Hematopoietic multipotent progenitor cell treated with erythropoietin and hydrocortisone succinate and interleukin-3 and kit ligand, for 6 days (in vitro differentiated cells): ENCODE measurements at regions not wholly inside any gene's neighbourhood (a gene's known extent, or its start where the extent isn't known, plus 50 kb on each side); places are given as distances from the start of the nearest gene placed in this dataset.
"Not testable (repeated sequence)": the region's sequence is repeated elsewhere in the genome, so short reads cannot be mapped to it uniquely, and the experiment has no call there.

Source experiments
- DNase-seq: peaks from one replicate; pipeline ENCODE4 v3.0.0-alpha.2; 2015

DNA sequence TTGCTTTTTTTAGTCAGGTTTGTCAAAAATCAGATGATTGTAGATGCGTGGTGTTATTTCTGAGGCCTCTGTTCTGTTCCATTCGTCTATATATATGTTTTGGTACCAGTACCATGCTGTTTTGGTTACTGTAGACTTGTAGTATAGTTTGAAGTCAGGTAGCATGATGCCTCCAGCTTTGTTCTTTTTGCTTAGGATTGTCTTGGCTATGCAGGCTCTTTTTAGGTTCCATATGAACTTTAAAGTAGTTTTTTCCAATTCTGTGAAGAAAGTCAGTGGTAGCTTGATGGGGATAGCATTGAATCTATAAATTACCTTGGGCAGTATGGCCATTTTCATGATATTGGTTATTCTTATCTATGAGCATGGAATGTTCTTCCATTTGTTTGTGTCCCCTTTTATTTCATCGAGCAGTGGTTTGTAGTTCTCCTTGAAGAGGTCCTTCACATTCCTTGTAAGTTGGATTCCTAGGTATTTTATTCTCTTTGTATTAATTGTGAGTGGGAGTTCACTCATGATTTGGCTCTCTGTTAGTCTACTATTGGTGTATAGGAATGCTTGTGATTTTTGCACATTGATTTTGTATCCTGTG, 70.1 kb upstream of the TOP3B start:
- DNase-seq: not testable (repeated sequence)

DNA sequence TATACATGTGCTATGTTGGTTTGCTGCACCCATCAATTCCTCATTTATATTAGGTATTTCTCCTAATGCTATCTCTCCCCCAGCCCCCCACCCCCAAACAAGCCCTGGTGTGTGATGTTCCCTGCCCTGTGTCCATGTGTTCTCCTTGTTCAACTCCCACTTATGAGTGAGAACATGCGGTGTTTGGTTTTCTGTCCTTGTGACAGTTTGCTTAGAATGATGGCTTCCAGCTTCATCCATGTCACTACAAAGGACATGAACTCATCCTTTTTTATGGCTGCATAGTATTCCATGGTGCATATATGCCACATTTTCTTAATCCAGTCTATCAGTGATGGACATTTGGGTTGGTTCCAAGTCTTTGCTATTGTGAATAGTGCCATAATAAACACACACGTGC, 68.4 kb upstream of the TOP3B start:
- DNase-seq: not testable (repeated sequence)

GRCh38 chr22:22050141-22050775, 67.7 kb upstream of the TOP3B start:
- no peak for DNase-seq

- no peak for DNase-seq
Measured at GRCh38 chr22:22049684-22050083, 67.1 kb upstream of the TOP3B start.

DNA sequence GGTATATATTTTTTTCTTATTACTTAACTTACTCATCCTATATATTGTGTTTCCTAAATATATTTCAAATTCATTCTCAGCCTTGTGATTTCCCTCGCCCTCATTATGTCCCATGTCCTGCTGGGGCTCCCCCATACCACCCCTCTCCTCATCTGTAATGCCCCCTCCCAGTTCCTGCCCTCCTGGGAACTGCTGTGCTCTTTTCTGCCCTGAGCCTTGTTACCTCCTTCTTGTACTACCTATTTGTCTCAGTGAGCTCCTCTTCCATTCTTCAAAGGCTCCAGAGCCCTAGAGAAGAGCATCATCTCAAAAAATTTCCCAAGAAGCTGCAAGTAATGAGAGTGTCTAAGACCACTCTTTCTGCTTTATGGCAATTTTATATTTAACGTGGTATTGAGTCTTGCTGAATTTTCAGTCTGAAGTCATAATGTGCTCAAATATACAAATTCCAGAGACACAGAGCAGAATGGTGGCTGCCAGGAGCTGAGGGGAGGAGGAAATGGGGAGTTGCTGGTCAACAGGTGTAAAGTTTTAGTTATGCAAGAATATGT, 66.5 kb upstream of the TOP3B start:
- no peak for DNase-seq

DNA sequence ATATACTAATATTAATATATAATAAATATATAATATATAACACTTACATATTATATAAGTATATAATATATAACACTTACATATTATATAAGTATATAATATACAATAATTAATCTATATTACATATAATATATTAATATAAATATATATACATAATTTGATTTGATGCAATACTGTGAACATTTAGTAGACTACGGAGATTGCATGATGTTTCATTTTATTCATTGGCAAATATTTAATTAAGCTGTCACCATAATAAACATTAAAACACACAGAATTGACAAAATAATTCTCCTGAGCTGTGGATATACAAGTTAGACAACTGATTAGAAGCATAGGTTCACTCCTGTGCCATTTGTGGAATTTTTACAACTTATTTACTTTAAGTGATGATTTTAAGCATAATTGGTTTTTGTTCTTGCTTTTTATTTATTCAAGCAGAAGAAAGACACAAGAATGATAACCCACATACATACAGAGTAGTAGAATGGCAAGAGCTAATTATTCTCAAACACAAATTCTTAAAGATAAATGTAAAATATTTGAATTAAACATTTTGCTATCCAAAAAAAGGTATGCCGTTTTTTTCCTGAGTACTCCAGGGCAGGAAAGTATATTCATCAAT, 65.8 kb upstream of the TOP3B start:
- DNase-seq: no peak

GRCh38 chr22:22047776-22048175, 65.2 kb upstream of the TOP3B start:
- no peak for DNase-seq

GRCh38 chr22:22047266-22047665, 64.7 kb upstream of the TOP3B start:
- DNase-seq: no peak

DNA sequence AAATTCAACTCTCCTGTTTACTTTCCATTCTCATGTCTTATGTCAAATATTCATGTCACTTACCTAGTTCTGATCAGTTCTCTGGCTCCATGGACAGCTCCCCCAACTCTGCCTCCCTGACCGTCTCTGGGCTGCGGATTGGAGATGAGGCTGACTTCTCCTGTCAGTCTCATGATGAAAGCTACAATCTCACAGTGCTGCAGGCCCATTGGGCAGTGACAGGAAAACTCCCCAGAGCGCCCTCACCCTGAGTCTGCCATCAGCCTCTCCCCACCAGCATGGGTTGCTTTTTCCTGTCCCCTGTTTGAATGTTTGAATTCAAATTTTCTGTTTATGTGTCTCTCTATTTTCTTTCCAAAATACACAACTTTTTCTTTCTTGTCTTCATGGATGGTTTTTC, 63.8 kb upstream of the TOP3B start:
- no peak for DNase-seq

DNA sequence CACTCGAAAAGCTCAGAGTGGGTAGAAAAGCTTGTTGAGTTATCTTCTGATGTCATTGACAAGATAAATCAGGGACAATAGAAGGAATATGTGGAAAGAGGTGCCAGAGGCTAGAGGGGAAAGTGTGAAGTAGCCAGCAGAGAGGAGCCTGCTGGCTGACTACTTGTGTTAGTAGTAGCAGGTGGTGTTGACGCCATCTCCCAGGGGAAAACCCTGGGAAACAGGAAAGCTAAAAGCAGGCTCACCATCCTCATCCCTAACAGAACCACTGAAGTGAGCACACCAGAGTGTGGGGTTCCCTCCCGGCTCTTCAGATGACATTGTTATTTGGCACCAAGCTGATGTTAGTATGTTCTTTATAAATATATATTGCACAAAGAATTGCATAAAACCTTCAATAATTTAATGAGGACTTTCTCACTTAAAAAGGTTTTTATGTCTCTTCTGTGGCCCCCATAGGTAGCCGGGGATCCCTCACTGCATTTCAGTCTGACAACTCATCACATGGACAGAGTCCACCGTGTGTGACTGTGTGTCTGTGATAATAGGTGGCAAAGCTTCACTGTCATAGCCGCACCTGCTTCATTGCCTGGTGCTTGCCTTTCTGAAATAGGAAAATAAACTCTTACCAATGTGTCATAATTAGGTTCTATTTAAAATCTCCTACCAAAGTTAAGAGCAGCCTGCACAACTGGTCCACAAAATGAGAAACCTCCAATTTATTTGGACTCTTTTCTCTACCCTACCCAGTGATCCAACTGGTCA, 63.2 kb upstream of the TOP3B start:
- no peak for DNase-seq

- no peak for DNase-seq
Measured at GRCh38 chr22:22044153-22044552, 61.6 kb upstream of the TOP3B start.

DNA sequence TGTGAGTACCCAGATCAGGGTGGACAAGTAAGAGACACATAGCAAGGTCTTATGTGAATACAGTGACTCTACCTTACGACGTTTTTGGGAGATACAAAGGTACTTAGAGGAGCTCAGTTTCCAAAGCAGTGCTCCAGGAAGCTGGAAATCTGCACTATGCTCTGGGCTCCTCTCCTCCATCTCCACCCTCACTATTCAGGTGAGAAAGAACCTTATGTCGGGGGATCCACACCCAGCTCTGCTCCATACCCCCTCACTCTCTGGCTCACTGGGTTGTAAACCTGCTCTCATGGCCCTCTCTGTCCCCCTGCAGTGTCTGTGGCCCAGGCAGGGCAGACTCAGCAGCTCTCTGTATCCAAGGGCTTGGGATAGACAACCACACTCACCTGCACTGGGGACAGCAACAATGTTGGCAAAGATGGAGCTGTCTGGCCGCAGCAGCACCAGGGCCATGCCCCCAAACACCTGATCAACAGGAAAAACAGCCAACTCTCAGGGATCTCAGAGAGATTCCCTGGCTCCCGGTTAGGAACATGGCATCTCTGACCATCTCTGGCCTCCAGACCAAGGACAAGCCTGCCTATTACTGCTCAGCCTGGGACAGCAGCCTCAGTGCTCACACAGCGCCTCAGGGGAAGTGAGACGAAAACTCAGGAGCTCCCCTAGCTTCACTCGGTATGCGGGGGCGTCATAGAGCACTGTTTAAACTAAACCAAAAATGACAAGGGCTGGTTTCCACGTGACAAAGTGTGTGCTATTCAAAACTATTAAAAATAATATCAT, 60.9 kb upstream of the TOP3B start:
- no peak for DNase-seq

DNA sequence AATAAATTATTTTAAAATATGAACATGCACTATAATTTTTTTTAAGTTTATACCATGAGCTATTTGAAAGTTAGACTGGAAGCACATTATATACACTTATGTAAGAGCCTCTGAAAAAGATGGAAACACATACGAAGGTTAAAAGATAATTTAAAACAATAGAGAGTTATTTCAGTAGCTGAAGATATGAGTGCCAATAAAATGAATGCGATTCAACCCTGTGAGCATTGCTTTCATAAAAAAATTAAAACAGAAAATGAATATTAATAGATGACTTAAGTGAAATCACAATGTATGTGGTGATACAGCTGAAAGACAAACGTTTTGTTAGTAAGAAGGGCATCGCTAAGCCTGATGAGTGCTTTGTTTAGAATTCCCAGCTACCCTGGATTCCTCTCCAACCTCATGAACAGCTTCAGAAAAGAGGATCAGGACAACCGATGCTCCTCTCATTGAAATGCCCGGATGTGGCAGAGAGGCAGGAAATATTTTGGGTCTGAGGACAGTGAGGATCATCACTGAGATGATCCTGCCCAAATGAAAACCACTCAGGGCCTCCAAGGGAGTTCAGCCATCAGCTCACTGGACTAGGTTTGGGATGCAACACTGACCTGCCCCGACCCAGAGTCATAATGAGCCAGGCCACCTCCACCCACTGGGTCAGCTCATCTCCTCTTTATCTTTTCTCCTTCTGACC, 60.2 kb upstream of the TOP3B start:
- no peak for DNase-seq

GRCh38 chr22:22042009-22042408, 59.4 kb upstream of the TOP3B start:
- DNase-seq: no peak

DNA sequence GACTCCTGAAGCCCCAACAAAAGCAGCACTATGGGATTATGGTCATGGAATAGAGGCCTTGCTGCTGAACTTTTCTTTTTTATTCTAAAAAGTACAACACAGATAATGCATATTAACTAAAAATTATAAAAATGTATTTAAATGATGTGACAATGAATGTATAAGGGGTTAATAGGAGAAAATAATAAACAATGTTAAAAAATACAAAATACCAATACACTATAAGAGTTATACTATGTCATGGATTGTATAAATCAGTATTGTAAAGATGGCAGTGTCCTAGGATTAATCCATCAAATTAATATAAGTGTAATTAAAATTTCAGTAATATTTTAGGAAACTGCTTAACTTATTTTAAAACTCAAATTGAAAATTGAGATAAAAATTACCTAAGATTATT, 58.3 kb upstream of the TOP3B start:
- no peak for DNase-seq

DNA sequence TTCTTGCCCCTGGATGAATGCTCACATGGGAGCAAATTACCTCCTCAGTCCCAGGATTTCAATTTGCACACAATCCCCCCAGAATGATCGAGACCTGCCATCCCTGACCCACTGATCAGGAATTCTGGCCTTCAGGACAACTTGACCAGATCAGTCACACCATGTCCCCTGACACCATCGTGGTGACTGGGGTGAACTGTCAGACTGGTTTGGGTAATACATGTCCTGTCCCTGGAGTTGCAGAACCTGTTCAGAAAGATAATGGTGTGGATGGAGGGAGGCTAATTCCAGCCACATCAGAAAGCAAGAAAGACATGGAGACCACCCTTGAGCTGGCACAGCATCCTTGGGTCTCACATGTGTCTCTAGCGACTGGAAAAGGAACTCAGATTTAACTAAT, 57.9 kb upstream of the TOP3B start:
- DNase-seq: no peak

DNA sequence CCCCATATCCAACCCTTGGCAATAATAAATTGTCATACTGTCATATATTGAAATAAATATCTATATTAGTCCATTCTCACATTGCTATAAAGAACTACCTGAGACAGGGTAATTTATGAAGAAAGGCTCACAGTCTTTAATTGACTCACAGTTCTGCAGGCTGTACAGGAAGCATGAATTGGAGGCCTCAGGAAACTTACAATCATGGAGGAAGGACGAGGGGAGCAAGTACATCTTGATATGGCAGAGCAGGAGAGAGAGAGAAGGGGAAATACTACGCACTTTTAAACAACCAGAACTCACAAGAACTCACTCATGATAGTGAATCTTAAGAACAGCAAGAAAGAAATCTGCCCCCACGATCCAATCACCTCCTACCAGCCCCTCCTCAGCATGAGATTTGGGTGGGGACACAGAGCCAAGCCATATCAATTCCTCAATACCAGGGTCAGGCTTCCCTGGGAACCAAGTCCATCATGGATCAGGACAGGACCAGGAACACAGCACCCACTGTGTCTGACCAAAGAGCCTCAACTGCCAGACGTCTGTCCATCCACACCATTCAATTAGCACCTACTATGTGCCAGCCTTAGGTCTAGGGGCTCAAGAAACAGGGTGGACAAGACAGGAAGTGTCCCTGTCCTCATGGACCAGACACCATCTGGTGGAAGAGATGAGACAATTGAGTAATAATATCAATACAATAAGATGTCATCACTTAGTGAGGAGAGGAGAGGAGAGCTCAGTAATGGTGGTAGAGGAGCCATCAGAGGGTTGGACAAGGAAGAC, 56.9 kb upstream of the TOP3B start:
- DNase-seq: no peak

DNA sequence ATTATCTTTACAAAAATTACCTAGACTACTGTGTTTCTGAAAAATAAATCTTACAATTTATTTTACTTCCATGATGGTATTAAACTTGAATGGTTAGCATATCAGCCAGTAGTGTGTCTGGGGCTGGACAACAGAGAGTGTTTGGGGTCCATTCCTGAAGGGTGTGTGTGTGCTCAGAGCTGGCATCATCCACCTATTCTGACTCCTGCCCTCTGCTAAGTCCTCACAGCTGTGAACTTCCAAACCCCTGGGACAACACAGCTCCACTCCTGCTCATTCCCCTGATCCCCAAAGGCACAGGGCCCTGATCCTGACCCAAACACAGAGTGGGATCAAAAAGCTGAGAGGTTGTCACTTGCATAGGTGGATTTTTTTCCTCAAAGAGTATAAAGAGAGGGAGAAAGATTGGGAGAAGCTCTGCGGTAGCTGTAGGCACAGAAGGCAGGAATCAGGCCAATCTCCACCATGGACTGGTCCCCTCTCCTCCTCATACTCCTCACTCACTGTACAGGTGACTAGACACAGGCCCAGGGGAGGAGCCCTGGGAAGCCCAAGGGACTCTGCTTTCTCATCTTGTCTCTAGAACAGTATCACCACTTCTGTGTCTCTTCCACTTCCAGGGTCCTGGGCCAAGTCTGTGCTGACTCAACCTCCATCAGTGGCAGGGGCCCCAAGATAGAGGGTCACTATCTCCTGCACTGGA, 55.7 kb upstream of the TOP3B start:
- DNase-seq: no peak

- DNase-seq: peak; percentile 30
Measured at GRCh38 chr22:22037740-22038139, 55.2 kb upstream of the TOP3B start.

DNA sequence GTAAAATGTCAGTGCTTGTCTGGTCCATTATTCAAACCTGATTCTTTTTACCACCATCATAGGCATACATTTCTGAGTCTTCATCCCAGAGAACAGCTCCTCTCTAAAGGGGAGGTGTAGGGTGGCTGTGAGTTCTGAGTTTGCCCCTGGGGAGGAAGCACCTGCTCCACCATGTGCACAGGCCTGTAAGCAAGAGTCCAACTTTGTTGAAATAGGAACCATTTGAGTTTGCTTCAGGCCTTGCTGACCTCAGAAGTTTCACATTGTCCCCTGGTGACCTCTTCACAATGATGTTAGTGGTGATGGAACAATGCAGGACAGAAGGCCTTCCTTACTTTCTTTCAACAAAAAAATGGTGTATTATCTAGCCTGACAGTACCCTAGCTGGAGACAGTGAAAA, 54.6 kb upstream of the TOP3B start:
- no peak for DNase-seq

DNA sequence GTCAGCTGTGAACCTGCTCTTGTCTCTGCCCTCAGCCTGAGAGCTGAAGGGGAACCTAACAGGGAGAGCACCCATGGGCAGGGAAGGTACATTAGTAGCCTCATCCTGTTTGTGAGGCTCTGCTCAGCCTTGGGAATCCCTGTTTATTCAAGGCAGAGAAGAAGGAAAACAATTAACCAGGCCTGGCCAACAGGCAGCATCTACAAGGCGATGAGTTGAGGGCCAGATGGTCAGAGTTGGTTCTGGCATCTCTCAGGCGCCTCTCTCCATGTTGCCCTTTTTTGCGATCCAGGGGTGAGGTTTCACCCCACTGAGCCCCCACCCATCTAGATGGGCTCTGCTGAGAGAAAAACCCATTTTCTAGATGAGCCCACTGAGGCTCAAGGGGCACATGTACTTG, 54.0 kb upstream of the TOP3B start:
- DNase-seq: no peak
